ENCODE measurements at regions not wholly inside any gene's neighbourhood (a gene's known extent, or its start where the extent isn't known, plus 50 kb on each side); places are given as distances from the start of the nearest gene placed in this dataset.

DNA sequence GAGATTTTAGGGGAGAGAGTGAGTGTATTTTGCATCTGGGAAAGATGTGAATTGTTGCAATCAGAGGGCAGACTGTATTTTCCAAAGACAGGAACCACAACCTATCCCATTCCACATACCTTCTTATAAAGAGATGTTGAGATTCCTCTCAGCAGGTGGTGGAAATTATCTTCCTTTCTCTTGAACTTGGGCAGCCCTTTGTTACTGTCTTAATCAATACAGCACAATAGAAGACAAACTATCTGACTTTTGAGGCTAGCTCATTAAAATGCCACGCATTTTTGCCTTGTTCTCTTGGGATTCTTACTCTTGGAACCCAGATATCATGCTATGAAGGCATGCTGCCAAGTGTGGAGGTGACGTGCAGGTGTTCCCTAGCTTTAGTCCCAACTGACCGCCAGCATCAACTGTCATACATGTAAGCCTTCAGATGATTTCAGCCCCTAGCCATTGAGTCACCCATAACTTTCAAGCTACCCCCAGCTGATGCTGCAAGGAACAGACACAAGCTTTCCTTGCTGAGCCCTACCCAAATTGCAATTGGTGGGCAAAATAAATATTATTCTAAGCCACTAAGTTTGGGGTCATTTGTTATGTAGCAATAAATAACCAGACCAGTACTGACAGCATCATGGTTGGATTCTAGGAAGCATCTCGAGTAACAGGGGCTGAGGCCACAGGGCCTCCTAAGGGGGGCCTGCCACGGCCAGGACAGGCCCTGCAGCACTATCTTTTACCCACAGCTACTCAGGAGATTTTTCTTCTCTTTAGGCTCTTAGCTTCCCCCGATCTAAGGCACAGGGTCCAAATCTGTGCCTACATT lies 63.0 kb downstream of the RPL27A start:
- TF ChIP-seq, protein P1, sequence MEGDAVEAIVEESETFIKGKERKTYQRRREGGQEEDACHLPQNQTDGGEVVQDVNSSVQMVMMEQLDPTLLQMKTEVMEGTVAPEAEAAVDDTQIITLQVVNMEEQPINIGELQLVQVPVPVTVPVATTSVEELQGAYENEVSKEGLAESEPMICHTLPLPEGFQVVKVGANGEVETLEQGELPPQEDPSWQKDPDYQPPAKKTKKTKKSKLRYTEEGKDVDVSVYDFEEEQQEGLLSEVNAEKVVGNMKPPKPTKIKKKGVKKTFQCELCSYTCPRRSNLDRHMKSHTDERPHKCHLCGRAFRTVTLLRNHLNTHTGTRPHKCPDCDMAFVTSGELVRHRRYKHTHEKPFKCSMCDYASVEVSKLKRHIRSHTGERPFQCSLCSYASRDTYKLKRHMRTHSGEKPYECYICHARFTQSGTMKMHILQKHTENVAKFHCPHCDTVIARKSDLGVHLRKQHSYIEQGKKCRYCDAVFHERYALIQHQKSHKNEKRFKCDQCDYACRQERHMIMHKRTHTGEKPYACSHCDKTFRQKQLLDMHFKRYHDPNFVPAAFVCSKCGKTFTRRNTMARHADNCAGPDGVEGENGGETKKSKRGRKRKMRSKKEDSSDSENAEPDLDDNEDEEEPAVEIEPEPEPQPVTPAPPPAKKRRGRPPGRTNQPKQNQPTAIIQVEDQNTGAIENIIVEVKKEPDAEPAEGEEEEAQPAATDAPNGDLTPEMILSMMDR (IDR thresholded peaks at IDR 0.05): no peak
- no peak for TF ChIP-seq EZH2 (IDR thresholded peaks at IDR 0.05; ENCODE audit: borderline replicate concordance, insufficient read depth, low read depth, low read length, poor library complexity, severe bottlenecking)
- 95% methylated on average over 5 of the region's 6 CpGs for WGBS (ENCODE audit: insufficient coverage)
- no peaks in the 10 kb centered on the region for H3K79me2 ChIP-seq (ENCODE audit: control insufficient read depth, insufficient read depth, low read length)

DNA sequence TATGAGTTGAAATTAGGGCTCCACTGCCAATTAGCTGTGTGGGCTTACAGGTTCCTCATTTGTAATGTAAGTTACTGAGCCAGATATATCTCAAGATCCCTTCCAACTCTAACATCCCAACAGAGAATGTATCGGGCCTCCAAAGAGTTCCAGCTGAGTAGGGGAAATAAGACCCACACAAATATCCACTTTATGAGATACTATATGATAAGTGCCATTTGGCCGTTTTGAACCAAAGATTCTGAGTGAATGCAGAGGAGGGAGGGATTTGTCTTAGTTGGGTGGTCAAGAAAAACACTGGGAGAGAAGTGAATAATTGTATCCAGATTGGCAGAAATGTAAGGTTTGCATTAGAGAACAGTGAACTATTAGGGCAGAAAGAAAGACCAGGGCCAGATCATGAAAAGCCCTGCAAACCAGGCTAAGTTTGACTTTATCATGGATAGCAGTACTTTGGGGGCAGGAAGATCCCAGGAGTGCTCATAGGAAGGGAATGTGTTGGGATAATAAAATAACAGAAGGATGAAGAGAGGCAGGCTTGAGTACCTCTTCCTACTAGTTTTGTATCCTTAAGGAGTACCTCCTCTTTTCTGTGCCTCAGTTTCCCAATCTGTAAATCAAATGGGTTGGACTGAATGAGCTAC lies 63.9 kb downstream of the RPL27A start:
- ChIA-PET POLR2A (no interaction called here), CTCF (interaction anchor here (1.1 to 2.0 kb wide), 2 partner anchors 14 to 50 kb away, joined by 3 to 4 read pairs; no protein-coding TSS in a partner anchor)
- Histone ChIP-seq H2AFZ (ENCODE audit: insufficient read depth, low read depth, low read length, poor library complexity, severe bottlenecking) (no peak overlapping the region), H3K36me3 (replicated peaks in 1 of 2; ENCODE audit: control extremely low read depth in 1 of 2, control insufficient read depth in 1 of 2, extremely low read depth in 1 of 2, insufficient read depth in 2 of 2, low read length in 1 of 2) (no peaks in the 10 kb centered on the region), H3K27me3 (replicated peaks in 1 of 4; ENCODE audit: control extremely low read depth in 1 of 4, control insufficient read depth in 3 of 4, insufficient read depth in 4 of 4, low read length in 3 of 4) (no peaks in the 10 kb centered on the region), H3K27ac (ENCODE audit: low read length in 2 of 2) (no peak overlapping the region), H3K4me3 (ENCODE audit: control extremely low read depth in 1 of 5, extremely low read depth in 1 of 5, insufficient read depth in 1 of 5, low read depth in 2 of 5, low read length in 4 of 5) (no peak overlapping the region), H3K79me2 (ENCODE audit: control insufficient read depth, insufficient read depth, low read length) (no peaks in the 10 kb centered on the region), H4K20me1 (ENCODE audit: control insufficient read depth, insufficient read depth, low read length, poor library complexity, severe bottlenecking) (no peaks in the 10 kb centered on the region), H3K4me2 (replicated peaks; ENCODE audit: low read depth, low read length, poor library complexity, severe bottlenecking) (no peak overlapping the region), H3K4me1 (ENCODE audit: control insufficient read depth in 2 of 2, insufficient read depth in 2 of 2, low read length in 2 of 2) (peaks cover 8 to 9% of the 10 kb centered on the region in 2 donors), H3K9me3 (ENCODE audit: control extremely low read depth in 1 of 3, control insufficient read depth in 2 of 3, insufficient read depth in 1 of 3, low read length in 2 of 3) (no peaks in the 10 kb centered on the region), H3K9ac (ENCODE audit: low read length) (no peak overlapping the region)
- DNase-seq: no peak
- no peak overlapping the region for H3K27ac Mint-ChIP-seq
- no peak overlapping the region for H3K4me3 Mint-ChIP-seq
- no peaks in the 10 kb centered on the region for H3K9me3 Mint-ChIP-seq (ENCODE audit: insufficient read depth)
- peaks cover 3% of the 10 kb centered on the region for H3K27me3 Mint-ChIP-seq
- no peak for ATAC-seq (ENCODE audit: low read depth)
- peaks cover 3% of the 10 kb centered on the region for H3K4me1 Mint-ChIP-seq
- TF ChIP-seq, protein P1 (IDR thresholded peaks at IDR 0.05): no peak
- TF ChIP-seq EZH2 (IDR thresholded peaks at IDR 0.05; ENCODE audit: borderline replicate concordance, insufficient read depth, low read depth, low read length, poor library complexity, severe bottlenecking): no peak
- intact Hi-C loops (cut with micrococcal nuclease): no loop called here
- WGBS (ENCODE audit: insufficient coverage): 83% methylated on average over 1 of the region's 2 CpGs

More for the DNA sequence above, 63.0 kb downstream of the RPL27A start:
- Histone ChIP-seq H4K20me1 (ENCODE audit: control insufficient read depth, insufficient read depth, low read length, poor library complexity, severe bottlenecking) (no peaks in the 10 kb centered on the region), H3K4me1 (ENCODE audit: control insufficient read depth in 2 of 2, insufficient read depth in 2 of 2, low read length in 2 of 2) (peaks cover 8 to 9% of the 10 kb centered on the region in 2 donors), H3K9ac (ENCODE audit: low read length) (no peak overlapping the region), H3K4me3 (ENCODE audit: control extremely low read depth in 1 of 5, extremely low read depth in 1 of 5, insufficient read depth in 1 of 5, low read depth in 2 of 5, low read length in 4 of 5) (no peak overlapping the region), H3K27me3 (replicated peaks in 1 of 4; ENCODE audit: control extremely low read depth in 1 of 4, control insufficient read depth in 3 of 4, insufficient read depth in 4 of 4, low read length in 3 of 4) (no peaks in the 10 kb centered on the region), H3K27ac (ENCODE audit: low read length in 2 of 2) (no peak overlapping the region), H3K4me2 (replicated peaks; ENCODE audit: low read depth, low read length, poor library complexity, severe bottlenecking) (no peak overlapping the region), H3K9me3 (ENCODE audit: control extremely low read depth in 1 of 3, control insufficient read depth in 2 of 3, insufficient read depth in 1 of 3, low read length in 2 of 3) (no peaks in the 10 kb centered on the region), H2AFZ (ENCODE audit: insufficient read depth, low read depth, low read length, poor library complexity, severe bottlenecking) (no peak overlapping the region), H3K36me3 (replicated peaks in 1 of 2; ENCODE audit: control extremely low read depth in 1 of 2, control insufficient read depth in 1 of 2, extremely low read depth in 1 of 2, insufficient read depth in 2 of 2, low read length in 1 of 2) (no peaks in the 10 kb centered on the region)
- ChIA-PET POLR2A (no interaction called here), CTCF (no interaction called here)
- no peaks in the 10 kb centered on the region for H3K27me3 Mint-ChIP-seq
- H3K4me3 Mint-ChIP-seq: no peak overlapping the region
- DNase-seq: no peak
- intact Hi-C loops (cut with micrococcal nuclease): no loop called here
- peaks cover 3% of the 10 kb centered on the region for H3K4me1 Mint-ChIP-seq
- no peak overlapping the region for H3K27ac Mint-ChIP-seq
- no peaks in the 10 kb centered on the region for H3K9me3 Mint-ChIP-seq (ENCODE audit: insufficient read depth)
- no peak for ATAC-seq (ENCODE audit: low read depth)

Measured in B cell (primary cell).